ENCODE measurements at regions not wholly inside any gene's neighbourhood (a gene's known extent, or its start where the extent isn't known, plus 50 kb on each side); places are given as distances from the start of the nearest gene placed in this dataset.

GRCh38 chr20:43265449-43265848, 75.7 kb upstream of the PTPRT start:
- no peaks in the 10 kb centered on the region for H3K27me3 ChIP-seq (replicated peaks; ENCODE audit: insufficient read depth)
- in situ Hi-C loops (cut with MboI): no loop called here
- no peak overlapping the region for H3K27ac ChIP-seq
- H3K4me2 ChIP-seq (ENCODE audit: unreplicated experiment): no peak overlapping the region
- no peaks in the 10 kb centered on the region for H4K20me1 ChIP-seq (ENCODE audit: insufficient read depth)
- no peak overlapping the region for H3K4me3 ChIP-seq
- no peaks in the 10 kb centered on the region for H3K9me2 ChIP-seq (ENCODE audit: insufficient read depth)
- H3F3A ChIP-seq (ENCODE audit: insufficient read depth): no peaks in the 10 kb centered on the region
- no peaks in the 10 kb centered on the region for H3K79me2 ChIP-seq (ENCODE audit: insufficient read depth)
- H3K4me1 ChIP-seq (ENCODE audit: insufficient read depth): no peaks in the 10 kb centered on the region
- WGBS, 2 experiments (ENCODE audit: low coverage in 1 of 2, low lambda C conversion rate in 2 of 2, missing lambda C conversion rate in 2 of 2): 22 to 26% methylated on average over 2 of the region's 2 CpGs
- no peak overlapping the region for H2AFZ ChIP-seq
- no peak overlapping the region for H3K9ac ChIP-seq
- DNase-seq: no peak
- H3K9me3 ChIP-seq (ENCODE audit: low read depth): no peaks in the 10 kb centered on the region
- TF ChIP-seq EZH2phosphoT487 (IDR thresholded peaks at IDR 0.05; ENCODE audit: insufficient read depth, low read depth): no peak
- no peak for TF ChIP-seq EZH2 (IDR thresholded peaks at IDR 0.05; ENCODE audit: insufficient read depth, poor library complexity, severe bottlenecking)
- H3K36me3 ChIP-seq (ENCODE audit: low read depth): no peaks in the 10 kb centered on the region

- Histone ChIP-seq H3K9ac (no peak overlapping the region), H3K9me3 (ENCODE audit: low read depth) (no peaks in the 10 kb centered on the region), H3K4me1 (ENCODE audit: insufficient read depth) (no peaks in the 10 kb centered on the region), H3F3A (ENCODE audit: insufficient read depth) (no peaks in the 10 kb centered on the region), H3K4me2 (ENCODE audit: unreplicated experiment) (no peak overlapping the region), H4K20me1 (ENCODE audit: insufficient read depth) (no peaks in the 10 kb centered on the region), H3K27ac (no peak overlapping the region), H3K4me3 (no peak overlapping the region), H3K36me3 (ENCODE audit: low read depth) (no peaks in the 10 kb centered on the region), H2AFZ (no peak overlapping the region), H3K9me2 (ENCODE audit: insufficient read depth) (no peaks in the 10 kb centered on the region), H3K79me2 (ENCODE audit: insufficient read depth) (no peaks in the 10 kb centered on the region), H3K27me3 (replicated peaks; ENCODE audit: insufficient read depth) (no peaks in the 10 kb centered on the region)
- no peak for DNase-seq
- in situ Hi-C loops (cut with MboI): no loop called here
- TF ChIP-seq EZH2 (IDR thresholded peaks at IDR 0.05; ENCODE audit: insufficient read depth, poor library complexity, severe bottlenecking): no peak
- TF ChIP-seq EZH2phosphoT487 (IDR thresholded peaks at IDR 0.05; ENCODE audit: insufficient read depth, low read depth): no peak
- WGBS, 2 experiments (ENCODE audit: low coverage in 1 of 2, low lambda C conversion rate in 2 of 2, missing lambda C conversion rate in 2 of 2): 20 to 32% methylated on average over 2 of the region's 2 CpGs
Observed at GRCh38 chr20:43263226-43263625, 73.5 kb upstream of the PTPRT start.

GRCh38 chr20:43262341-43262740, 72.6 kb upstream of the PTPRT start:
- TF ChIP-seq EZH2phosphoT487 (IDR thresholded peaks at IDR 0.05; ENCODE audit: insufficient read depth, low read depth) (no peak), EZH2 (IDR thresholded peaks at IDR 0.05; ENCODE audit: insufficient read depth, poor library complexity, severe bottlenecking) (no peak)
- no peaks in the 10 kb centered on the region for H3F3A ChIP-seq (ENCODE audit: insufficient read depth)
- in situ Hi-C loops (cut with MboI): no loop called here
- no peak overlapping the region for H2AFZ ChIP-seq
- H3K27me3 ChIP-seq (replicated peaks; ENCODE audit: insufficient read depth): no peaks in the 10 kb centered on the region
- no peaks in the 10 kb centered on the region for H3K79me2 ChIP-seq (ENCODE audit: insufficient read depth)
- no peak overlapping the region for H3K9ac ChIP-seq
- WGBS, 2 experiments (ENCODE audit: low coverage in 1 of 2, low lambda C conversion rate in 2 of 2, missing lambda C conversion rate in 2 of 2): 56% methylated on average over 8 of the region's 8 CpGs
- no peak overlapping the region for H3K4me3 ChIP-seq
- no peaks in the 10 kb centered on the region for H3K9me2 ChIP-seq (ENCODE audit: insufficient read depth)
- no peaks in the 10 kb centered on the region for H3K36me3 ChIP-seq (ENCODE audit: low read depth)
- H3K27ac ChIP-seq: no peak overlapping the region
- no peak overlapping the region for H3K4me2 ChIP-seq (ENCODE audit: unreplicated experiment)
- no peaks in the 10 kb centered on the region for H4K20me1 ChIP-seq (ENCODE audit: insufficient read depth)
- no peaks in the 10 kb centered on the region for H3K9me3 ChIP-seq (ENCODE audit: low read depth)
- no peaks in the 10 kb centered on the region for H3K4me1 ChIP-seq (ENCODE audit: insufficient read depth)
- DNase-seq: no peak

- no peaks in the 10 kb centered on the region for H3K9me2 ChIP-seq (ENCODE audit: insufficient read depth)
Observed at GRCh38 chr20:43255877-43256276, 66.2 kb upstream of the PTPRT start.

GRCh38 chr20:43252761-43253160, 63.1 kb upstream of the PTPRT start:
- WGBS, 2 experiments (ENCODE audit: low coverage in 1 of 2, low lambda C conversion rate in 2 of 2, missing lambda C conversion rate in 2 of 2): 65 to 68% methylated on average over 4 of the region's 4 CpGs

More at GRCh38 chr20:43255877-43256276, 66.2 kb upstream of the PTPRT start:
- Histone ChIP-seq H3K4me1 (ENCODE audit: insufficient read depth) (no peaks in the 10 kb centered on the region), H4K20me1 (ENCODE audit: insufficient read depth) (no peaks in the 10 kb centered on the region), H3F3A (ENCODE audit: insufficient read depth) (no peaks in the 10 kb centered on the region), H2AFZ (no peak overlapping the region), H3K9me3 (ENCODE audit: low read depth) (no peaks in the 10 kb centered on the region), H3K9ac (no peak overlapping the region), H3K4me3 (no peak overlapping the region), H3K36me3 (ENCODE audit: low read depth) (no peaks in the 10 kb centered on the region), H3K4me2 (ENCODE audit: unreplicated experiment) (no peak overlapping the region), H3K27ac (no peak overlapping the region), H3K27me3 (replicated peaks; ENCODE audit: insufficient read depth) (no peaks in the 10 kb centered on the region), H3K79me2 (ENCODE audit: insufficient read depth) (no peaks in the 10 kb centered on the region)
- 44 to 53% methylated on average over 7 of the region's 7 CpGs for WGBS, 2 experiments (ENCODE audit: low coverage in 1 of 2, low lambda C conversion rate in 2 of 2, missing lambda C conversion rate in 2 of 2)
- in situ Hi-C loops (cut with MboI): no loop called here
- DNase-seq: no peak
- TF ChIP-seq EZH2phosphoT487 (IDR thresholded peaks at IDR 0.05; ENCODE audit: insufficient read depth, low read depth) (no peak), EZH2 (IDR thresholded peaks at IDR 0.05; ENCODE audit: insufficient read depth, poor library complexity, severe bottlenecking) (no peak)

More at GRCh38 chr20:43252761-43253160, 63.1 kb upstream of the PTPRT start:
- Histone ChIP-seq H3K9me3 (ENCODE audit: low read depth) (no peaks in the 10 kb centered on the region), H3K4me1 (ENCODE audit: insufficient read depth) (no peaks in the 10 kb centered on the region), H3K9me2 (ENCODE audit: insufficient read depth) (no peaks in the 10 kb centered on the region), H3K27me3 (replicated peaks; ENCODE audit: insufficient read depth) (no peaks in the 10 kb centered on the region), H3K36me3 (ENCODE audit: low read depth) (no peaks in the 10 kb centered on the region), H3K79me2 (ENCODE audit: insufficient read depth) (no peaks in the 10 kb centered on the region), H3K4me3 (no peak overlapping the region), H3K4me2 (ENCODE audit: unreplicated experiment) (no peak overlapping the region), H3K27ac (no peak overlapping the region), H3F3A (ENCODE audit: insufficient read depth) (no peaks in the 10 kb centered on the region), H4K20me1 (ENCODE audit: insufficient read depth) (no peaks in the 10 kb centered on the region), H2AFZ (no peak overlapping the region), H3K9ac (no peak overlapping the region)
- no peak for DNase-seq
- in situ Hi-C loops (cut with MboI): no loop called here
- no peak for TF ChIP-seq EZH2 (IDR thresholded peaks at IDR 0.05; ENCODE audit: insufficient read depth, poor library complexity, severe bottlenecking)
- TF ChIP-seq EZH2phosphoT487 (IDR thresholded peaks at IDR 0.05; ENCODE audit: insufficient read depth, low read depth): no peak

All from GM23248 (cell line).